GM21825 (cell line): ENCODE measurements at regions not wholly inside any gene's neighbourhood (a gene's known extent, or its start where the extent isn't known, plus 50 kb on each side); places are given as distances from the start of the nearest gene placed in this dataset.

Experiments used
- ATAC-seq: cut with Tn5 transposase; IDR thresholded peaks from one replicate; pipeline ENCODE4 v1.9.1; 2021; ENCODE audit warnings: mild to moderate bottlenecking, moderate library complexity; ENCODE audit not compliant: unreplicated experiment

DNA sequence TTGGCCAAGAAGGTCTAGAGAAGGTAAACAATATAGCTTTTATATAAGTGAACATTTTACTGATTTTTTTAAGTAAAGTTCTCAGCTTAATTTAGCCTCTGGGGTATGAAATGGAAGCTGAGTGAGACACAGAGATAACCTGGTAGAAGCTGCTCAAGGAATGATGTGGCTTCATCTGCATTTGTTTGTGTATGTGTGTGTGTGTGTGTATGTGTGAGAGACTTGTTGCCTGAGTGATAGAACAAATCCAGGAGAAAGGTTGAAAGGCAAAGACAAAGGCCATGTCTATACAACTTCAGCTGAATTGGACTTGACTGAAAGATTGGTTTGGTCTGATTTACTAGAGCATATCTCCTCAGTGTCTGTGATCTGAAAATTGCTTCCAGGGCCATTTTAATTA, 63.6 kb downstream of the PCDH7 start:
- ATAC-seq: no peak

DNA sequence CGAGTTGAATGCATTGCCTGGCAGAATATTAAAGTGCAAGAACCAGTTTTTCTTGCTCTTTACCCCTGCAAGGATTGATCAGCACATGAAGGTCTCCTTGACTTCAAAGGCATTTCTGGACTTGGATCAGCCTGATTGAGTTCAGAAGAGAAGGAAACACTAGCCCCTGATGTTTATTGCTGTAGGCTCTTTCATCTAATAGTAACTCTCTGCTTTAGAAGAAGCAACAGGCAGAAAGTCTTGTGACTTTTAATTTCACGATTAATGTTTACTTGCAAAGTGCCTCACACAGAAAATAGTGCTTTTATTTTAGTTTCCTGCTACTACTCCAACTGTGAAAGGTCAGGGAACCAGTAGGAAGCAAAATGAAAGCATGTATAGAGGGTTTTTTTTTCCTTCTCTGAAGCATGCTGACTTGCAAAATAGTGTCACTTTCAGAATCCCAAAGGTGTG, 69.1 kb downstream of the PCDH7 start:
- ATAC-seq: no peak

DNA sequence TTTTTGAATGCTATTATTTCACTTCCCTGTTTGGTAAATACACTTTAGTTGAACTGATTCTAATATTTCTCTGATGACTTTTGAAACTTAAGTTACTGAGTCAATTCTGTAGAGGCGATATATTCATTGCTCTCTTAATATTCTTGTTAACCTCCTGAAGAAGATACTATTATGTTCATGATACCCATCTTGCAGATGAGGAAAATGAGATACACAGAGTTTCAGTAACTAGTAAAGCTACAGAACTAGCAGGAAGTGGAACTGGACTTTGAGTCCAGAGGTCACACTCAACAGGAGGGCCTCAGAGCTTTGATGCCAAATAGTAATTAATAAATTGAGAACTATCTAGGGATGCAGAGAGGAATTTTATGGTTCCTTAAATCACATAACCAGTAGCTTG, 70.0 kb downstream of the PCDH7 start:
- ATAC-seq: no peak

DNA sequence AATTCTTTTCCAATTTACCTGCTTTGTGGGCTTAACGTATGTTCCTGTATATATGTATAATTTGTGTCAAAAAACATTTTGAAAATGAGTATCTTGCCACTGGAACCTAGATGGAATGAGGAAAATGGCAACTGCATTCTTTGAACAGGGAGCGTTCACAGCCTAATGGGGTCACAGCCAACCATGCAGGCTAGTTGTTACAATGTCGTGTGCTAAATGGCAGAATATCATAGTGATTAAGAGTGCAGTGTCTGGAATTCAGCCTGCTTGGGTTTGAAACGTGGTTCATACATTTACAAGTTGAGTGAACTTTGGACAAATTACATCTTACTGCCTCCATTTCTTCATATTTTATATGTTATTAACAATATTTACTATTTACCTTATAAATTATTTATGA, 70.8 kb downstream of the PCDH7 start:
- no peak for ATAC-seq

DNA sequence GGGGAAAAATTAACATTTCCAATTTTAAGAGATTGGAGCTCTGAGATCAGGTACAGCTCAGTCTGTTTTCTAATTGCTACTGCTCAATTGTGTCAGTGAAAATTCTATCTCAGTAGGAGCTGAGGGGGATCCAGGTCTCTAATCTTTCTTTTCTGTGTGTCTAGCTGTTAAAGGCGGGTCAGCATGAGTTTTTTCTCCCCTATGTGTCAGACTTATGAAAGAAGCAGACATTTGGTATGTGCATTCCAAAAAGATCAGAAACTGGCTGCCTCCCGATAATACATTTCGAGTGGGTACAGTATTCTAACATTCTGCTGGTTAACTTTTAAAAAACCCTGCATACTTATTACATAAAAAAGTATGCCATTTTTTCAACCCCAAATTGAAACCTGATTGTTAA, 72.4 kb downstream of the PCDH7 start:
- ATAC-seq: no peak

DNA sequence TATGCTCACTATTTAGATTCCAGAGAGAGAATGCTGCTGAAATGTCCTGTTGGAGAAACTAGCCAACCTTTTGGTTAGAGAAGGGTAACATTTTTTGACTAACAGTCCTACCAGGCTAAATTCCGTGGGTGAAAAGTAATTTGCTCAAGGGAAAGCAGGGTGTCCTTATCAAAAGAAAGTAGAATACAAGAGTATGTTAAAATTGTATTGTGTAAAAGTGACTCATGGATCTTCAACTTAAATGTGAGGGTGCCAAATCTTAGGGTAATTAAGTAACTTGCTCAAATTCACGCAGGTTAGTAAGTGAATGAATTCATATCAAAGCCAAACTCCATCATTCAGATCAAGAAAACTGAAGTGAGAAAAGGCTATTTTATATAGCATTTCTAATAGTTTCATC, 81.7 kb downstream of the PCDH7 start:
- no peak for ATAC-seq

DNA sequence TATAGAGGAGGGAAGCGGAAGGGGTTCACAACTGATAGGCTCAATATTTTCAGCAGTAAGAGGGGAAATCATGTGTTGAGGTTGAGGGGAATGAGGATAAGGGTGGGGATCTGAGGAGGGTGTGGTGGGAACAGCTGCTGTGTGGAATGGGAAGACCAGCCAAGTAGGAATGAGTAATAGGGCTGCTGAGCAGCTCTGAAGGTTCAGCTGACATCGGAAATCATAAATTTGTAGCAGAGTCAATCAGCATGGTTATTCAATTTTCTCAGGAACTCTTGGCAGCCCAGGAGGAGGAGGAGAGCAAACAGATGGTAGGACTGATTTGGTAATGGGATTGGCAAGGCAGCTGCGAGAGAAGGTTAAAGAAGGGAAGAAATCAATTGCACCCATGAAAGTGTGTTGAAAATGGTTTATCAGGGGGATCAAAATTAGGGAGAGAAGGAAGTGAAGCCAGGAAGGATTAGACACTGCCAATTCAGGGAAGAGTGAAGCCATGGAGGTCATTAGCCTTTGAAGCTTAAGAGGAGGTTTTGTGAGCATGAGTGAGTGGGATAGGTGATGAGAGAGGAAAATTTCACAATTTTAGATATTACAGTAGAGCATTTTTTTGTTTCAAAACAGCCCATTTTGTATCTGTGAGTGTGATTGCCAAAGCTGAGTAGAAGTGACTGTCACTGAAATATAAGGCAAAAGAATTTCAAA, 82.6 kb downstream of the PCDH7 start:
- no peak for ATAC-seq

DNA sequence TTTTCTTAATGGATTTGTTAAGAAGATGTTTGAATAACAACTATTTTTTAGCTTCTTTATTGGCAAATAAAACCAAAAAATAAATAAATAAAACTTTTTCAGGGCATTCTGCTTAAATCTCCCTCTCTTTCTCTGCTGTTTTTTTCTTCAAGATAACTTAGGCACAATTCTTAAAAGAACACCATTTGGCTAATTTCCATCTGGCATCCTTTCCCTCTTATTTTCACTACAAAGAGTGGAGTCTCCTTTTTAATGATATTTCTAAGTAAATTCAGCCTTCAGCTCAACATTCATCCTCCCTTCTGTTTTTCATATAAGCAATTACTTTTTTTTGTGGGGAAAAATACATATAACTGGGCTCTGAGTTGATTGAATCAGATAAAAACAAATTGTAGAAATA, 88.1 kb downstream of the PCDH7 start:
- no peak for ATAC-seq

DNA sequence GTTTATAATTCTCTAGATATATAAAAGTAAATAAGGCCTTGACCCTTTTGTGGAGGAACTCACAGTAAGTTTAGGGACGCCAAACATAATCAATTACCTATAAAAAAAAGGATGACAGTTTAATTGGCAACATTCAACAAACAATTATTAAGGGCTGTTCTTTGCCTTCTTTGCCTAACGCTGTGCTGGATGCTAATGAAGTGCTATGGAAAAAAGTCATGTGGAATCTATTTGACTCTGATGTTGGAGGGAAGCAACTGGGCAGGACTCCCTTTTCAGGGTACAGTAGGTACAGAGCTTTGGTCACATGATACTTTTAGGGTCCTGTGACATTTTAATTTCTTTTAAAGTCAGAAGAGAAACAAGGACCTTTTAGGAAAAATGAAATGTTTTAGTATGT, 91.1 kb downstream of the PCDH7 start:
- no peak for ATAC-seq

DNA sequence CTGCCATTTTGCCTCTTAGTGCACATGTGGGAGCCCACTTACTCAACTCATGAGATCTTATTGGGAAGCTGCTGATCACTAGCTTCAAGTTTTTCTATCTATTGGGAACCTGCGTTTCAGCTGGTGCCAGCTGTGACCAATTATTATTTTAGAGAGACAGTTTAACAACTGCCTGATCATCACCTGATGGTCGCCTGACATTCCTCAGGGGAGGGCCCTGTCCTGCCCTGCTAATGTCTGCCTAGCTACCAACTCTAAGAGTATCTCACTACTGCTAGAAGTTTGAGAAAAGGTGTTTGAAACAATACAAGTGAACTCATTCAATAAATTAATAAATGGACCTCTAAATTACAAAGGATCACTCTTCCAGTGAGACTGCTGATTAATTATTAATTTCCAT, 95.5 kb downstream of the PCDH7 start:
- ATAC-seq: no peak

DNA sequence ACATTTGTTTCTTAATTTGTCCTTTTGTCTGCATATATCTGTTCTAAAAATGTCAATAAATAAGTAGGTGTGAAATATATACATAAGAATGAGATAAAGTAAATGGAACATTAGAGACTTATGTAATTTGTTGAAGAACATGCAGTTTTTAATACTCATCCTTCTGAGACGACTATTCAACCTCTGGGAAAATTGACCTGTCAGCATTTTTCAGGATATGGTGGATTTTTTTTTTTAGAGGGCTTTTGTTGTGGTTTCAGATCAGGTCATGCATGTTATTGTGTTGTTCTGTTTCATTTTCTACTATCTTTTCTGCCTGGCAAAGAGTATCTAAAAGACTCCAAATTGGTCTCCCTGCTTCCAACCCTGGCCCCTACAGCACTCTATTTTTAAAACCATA, 97.3 kb downstream of the PCDH7 start:
- no peak for ATAC-seq

DNA sequence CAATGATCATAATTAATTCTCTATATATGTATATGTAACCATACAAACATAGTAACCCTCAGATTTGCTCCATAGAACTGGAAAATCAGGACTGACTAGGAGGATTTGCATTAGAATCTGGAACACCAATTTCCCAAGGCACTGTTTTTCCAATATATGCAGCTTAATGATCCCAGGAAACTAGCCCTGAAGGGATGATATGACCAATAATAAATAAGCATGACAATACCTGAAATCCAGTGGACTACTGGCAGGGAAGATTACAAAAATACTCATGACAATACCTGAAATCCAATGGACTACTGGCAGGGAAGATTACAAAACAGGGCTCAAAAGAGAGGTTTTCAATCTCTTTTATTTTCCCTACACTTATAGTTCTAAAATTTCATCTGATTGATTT, 98.4 kb downstream of the PCDH7 start:
- no peak for ATAC-seq

DNA sequence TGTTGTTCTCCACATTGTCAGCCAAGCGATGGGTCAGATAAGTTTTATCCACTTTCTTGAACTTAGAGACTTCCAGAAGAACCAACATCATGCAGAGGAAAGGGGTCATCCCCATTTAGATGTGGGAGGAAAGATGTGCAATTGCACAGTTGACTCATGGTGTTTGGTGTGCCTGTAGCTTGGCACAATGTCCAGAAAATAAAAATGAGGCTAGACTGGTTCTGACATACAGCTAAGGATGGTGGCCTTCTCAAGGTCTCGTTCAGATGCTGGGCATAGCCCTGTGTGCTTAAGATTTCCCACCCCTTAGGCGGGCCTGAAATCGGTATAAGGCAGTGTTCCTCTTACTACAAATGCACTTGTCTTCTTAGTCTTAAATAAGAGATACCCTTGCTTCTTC, 101.1 kb downstream of the PCDH7 start:
- no peak for ATAC-seq

DNA sequence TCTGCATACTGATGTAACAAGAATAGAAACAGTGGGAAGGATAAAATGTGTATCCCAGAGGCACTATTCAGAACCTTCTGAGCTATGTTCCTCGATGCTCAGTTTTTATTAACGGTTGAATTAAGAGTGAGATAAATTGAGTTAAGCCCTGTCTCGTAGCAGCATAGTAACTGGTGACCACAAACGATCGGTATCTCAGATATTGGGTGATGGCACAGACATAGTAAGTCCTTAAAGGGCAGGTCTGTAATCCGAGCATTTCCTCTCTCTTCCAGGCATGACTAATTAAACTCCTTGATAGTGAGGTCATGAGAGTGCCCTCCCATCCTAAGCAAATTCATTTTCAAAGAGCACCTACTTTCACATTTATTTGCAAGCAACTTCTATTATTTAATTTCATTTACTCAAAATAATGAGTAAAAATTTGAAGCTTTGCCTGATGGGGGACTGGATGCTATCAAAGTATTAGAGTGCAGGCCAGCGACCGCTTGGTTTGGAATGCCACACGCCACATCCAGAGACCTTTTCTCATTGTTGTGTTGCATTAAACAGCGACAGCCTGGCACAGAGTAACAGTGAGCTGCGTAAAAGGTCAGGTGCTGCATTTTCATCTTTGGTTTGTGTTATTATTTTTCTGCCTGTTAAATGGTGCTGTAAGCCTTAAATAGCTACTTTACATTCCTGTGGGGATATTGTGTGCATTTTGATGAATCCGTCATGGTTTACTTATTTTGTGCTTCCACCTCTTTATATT, 101.9 kb downstream of the PCDH7 start:
- ATAC-seq: no peak

DNA sequence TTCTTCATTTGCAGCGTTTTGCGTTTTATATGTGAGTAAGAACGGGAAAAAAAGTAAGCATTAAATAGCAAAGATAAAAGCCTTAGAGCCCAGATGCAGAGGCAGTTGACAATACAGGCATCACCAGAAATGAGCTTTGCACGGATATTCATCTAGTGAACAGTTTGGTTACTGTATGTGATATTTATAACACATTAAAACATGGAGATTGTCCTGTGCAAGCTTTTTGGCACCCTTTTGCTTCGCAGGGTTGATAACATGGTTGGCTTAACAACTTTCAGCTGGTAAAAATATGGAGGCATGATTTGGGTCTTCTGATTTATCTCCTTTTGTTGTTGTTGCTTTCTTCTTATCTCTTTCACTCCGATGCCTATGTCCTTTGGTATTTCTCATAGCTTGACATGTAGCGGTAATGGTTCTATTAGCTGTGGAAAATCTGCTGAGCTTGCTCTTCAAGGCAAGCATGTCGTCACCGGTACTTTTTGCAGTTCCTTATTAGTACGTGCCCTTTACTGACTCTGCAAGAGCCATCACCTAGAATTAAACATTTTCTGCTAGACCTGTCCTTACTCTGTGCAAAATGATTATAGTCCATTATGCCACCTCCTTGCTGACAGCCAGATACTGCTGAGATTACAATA, 102.9 kb downstream of the PCDH7 start:
- ATAC-seq: no peak

DNA sequence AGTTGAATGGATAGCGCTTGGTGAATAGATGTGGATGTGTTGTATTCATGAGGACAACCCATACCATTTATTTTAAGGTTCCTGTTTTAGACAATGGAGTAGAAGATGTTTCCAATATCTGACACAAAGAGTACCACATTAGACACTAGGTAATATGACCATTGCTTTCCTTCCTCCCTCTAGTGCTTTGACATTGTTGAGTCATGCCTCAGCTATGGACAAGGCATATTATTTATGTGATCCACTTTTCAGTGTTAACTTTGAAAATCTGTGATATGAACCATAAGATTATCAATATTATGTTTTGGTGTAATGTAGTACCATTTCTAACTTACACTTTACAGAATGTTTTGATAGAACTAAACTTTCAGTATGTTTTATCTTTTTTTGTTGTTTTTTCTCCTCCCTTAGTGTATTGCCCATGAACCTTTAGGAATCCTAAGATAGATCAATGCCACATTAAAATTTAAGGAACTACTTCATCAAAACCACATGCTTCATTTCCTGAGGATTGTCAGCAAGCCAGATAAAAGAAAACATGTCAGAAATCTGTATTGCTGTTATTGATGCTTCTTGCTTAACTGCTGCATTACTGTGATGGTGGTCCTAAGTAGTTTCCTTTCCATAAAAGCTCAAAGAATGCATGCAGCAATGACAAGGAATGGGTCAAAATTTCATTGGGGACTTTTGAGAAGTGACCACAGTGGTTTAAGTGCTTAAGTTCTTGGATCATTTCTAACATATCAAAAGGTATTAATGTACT, 105.0 kb downstream of the PCDH7 start:
- ATAC-seq: no peak

DNA sequence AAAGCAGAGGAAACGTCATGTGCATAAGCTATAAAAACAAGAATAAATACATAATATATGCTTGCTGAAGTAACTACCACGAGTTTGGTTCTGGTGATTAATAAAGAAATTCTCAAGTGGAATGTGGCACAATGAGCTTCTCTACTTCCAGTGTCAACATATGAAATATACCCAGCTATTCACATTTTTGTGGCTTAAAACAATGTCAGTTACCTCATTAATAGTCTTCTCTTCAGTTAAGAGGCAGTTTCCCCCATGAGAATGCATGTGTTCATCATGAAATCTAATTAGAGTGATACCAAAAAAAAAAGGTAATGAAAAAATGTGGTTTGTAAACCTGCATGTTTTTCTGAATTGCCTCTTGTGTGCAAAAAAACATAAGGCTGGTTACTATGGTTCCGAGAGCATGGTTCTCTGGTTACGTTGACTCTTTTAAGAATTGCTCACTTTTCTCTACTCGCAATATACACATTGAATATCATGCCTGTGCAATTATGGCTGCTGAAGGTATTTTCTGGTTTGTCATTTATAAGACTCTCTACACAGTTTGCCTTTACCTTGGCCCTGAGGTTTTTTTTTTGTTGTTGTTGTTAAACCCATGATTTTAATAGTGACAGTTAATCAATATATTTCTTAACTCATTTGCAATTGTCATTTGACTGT, 108.2 kb downstream of the PCDH7 start:
- no peak for ATAC-seq

DNA sequence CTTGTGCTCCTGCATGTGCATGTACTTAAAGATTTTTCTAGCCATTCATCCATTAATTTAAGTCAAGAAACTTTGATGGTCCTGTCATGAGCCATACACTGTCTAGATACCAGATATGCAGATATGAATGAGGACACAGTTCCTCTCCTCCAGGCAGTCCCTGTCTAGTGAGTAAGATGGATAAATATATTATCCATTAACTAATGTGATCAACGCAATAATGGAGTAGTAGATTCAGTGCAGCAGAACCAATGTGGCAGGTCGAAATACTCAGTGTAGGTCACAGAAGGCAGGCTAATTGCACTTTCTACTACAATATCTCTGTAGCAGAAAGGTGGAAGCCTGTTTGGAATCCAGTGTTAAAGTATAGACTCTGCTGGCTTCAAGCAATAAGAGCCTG, 112.5 kb downstream of the PCDH7 start:
- ATAC-seq: no peak

DNA sequence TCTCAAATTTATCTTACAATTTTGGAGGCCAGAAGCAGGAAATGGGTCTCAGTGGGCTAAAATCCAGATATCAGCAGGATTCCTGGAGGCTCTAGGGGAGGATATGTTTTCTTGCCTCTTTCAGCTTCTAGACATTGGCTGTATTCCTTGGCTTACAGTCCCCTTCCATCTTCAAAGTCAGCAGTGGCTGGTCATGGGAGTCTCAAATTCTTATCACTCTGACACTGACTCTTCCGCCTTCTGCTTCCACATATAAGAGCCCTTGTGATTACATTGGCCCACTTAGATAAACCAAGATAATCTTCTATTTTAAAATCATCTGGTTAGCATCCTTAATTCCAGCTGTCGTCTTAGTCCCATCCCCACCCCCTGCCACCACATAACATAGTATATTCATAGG, 113.0 kb downstream of the PCDH7 start:
- no peak for ATAC-seq

DNA sequence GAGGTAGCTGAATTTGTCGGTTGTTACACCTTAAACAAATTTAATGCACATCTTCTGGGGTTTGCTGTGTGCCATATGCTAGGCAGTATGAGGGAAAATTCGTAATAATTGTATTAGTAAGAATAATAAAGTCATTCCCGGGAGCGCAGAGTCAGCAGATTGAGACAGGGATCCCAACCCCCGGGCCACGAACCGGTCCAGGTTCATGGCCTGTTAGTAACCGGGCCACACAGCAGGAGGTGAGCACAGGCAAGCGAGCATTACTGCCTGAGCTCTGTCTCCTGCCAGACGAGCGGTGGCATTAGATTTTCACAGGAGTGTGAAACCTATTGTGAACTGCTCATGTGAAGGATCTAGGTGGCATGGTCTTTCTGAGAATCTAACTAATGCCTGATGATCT, 114.9 kb downstream of the PCDH7 start:
- no peak for ATAC-seq

DNA sequence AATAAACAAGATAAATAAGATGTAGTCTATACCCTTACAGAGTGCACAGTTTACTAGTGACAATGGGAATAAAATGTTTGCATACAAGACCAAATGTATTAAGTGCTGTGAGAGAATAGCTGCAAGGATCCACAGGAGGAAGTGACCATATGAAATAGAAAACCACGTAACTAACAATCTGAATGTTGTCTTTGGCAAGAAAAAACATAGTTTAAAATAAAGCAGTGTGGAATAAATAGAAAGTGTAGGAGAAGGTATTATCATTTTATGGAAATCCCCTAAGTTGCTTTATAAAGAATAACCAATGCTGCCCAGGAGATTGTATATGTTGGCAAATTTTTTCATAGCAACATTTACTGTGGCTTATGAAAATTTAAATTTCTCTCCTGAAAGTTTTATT, 116.1 kb downstream of the PCDH7 start:
- no peak for ATAC-seq
